GM12878 (cell line): ENCODE measurements at regions not wholly inside any gene's neighbourhood (a gene's known extent, or its start where the extent isn't known, plus 50 kb on each side); places are given as distances from the start of the nearest gene placed in this dataset.

Experiments used
- ATAC-seq: fragments of 200-7000 bp; cut with Tn5 transposase; 3 replicates; pipeline ENCODE4 v1.9.1; 2020; ENCODE audit warnings: mild to moderate bottlenecking, moderate library complexity
- BruUV-seq: library from RNA; stranded (reverse); fragments of 400-500 nt; replicated peaks from 2 replicates; lab custom pipeline; 2021; lab: Mats Ljungman, UMichigan
- CTCF ChIA-PET: fragments of 300-600 bp; sonication (Branson Sonifier 250); formaldehyde crosslinking; extraction: SDS; loops from one replicate; lab custom pipeline; 2021; ENCODE audit warnings: inconsistent platforms; lab: Yijun Ruan, JAX
- POLR2A ChIA-PET: fragments of 350-600 bp; formaldehyde crosslinking; extraction: SDS; loops from one replicate; lab custom pipeline; 2021; ENCODE audit warnings: inconsistent platforms; lab: Charles Lee
- RAD21 ChIA-PET: fragments of 300-600 bp; sonication (Branson Sonifier 250); formaldehyde crosslinking; loops from one replicate; lab custom pipeline; 2023; ENCODE audit warnings: antibody characterized with exemption; ENCODE audit not compliant: unreplicated experiment; lab: Charles Lee
- SMC1A ChIA-PET: fragments of 300-600 bp; sonication (Branson Sonifier 250); formaldehyde crosslinking; loops from one replicate; lab custom pipeline; 2023; ENCODE audit not compliant: unreplicated experiment, uncharacterized antibody; lab: Charles Lee
- DNase-seq: peaks from one replicate; pipeline ENCODE4 v3.0.0-alpha.2; 2011; ENCODE audit warnings: low read depth, low spot score
- FAIRE-seq: peaks from 3 replicates; lab custom pipeline; 2011; peaks lifted over from hg19 to GRCh38; lab: Jason Lieb, UNC
- H2AFZ ChIP-seq: 2 replicates; pipeline ENCODE4 v1.6.0; 2011; ENCODE audit warnings: low read depth, low read length, control low read depth; ENCODE audit not compliant: control insufficient read depth
- H3K27ac ChIP-seq: 2 replicates; pipeline ENCODE4 v1.5.1; 2011; ENCODE audit warnings: control low read depth; ENCODE audit not compliant: control insufficient read depth, insufficient read depth
- H3K27me3 ChIP-seq, 2 experiments: replicated peaks in 1 of 2; 2 replicates each; pipeline versions ENCODE4 v1.6.0 to v1.6.1; 2011; ENCODE audit warnings: low read length in 1 of 2; ENCODE audit not compliant: control insufficient read depth in 2 of 2, insufficient read depth in 2 of 2
- H3K36me3 ChIP-seq, 2 experiments: 2 replicates each; pipeline ENCODE4 v1.5.1; 2011; ENCODE audit warnings: low read length in 1 of 2; ENCODE audit not compliant: control insufficient read depth in 2 of 2, insufficient read depth in 2 of 2
- H3K4me1 ChIP-seq: 2 replicates; pipeline ENCODE4 v1.6.1; 2011; ENCODE audit warnings: mild to moderate bottlenecking, low read length, moderate library complexity, mixed read lengths; ENCODE audit not compliant: control insufficient read depth, insufficient read depth
- H3K4me2 ChIP-seq: 2 replicates; pipeline ENCODE4 v1.6.0; 2011; ENCODE audit warnings: control low read depth; ENCODE audit not compliant: control insufficient read depth, insufficient read depth
- H3K4me3 ChIP-seq: fragments of 200-600 bp; sonication (generic); 2 replicates; pipeline ENCODE4 v1.5.1; 2016
- H3K79me2 ChIP-seq: 2 replicates; pipeline ENCODE4 v1.6.0; 2011; ENCODE audit warnings: low read length; ENCODE audit not compliant: control insufficient read depth, insufficient read depth
- H3K9ac ChIP-seq: 2 replicates; pipeline ENCODE4 v1.8.0; 2011; ENCODE audit warnings: low read length, control low read depth, mixed read lengths; ENCODE audit not compliant: control insufficient read depth, insufficient read depth
- H3K9me3 ChIP-seq: replicated peaks from 3 replicates; pipeline ENCODE4 v1.5.1; 2011; ENCODE audit warnings: mild to moderate bottlenecking, low read length; ENCODE audit not compliant: control insufficient read depth, insufficient read depth
- H4K20me1 ChIP-seq: 2 replicates; pipeline ENCODE4 v1.6.0; 2011; ENCODE audit not compliant: control insufficient read depth, insufficient read depth
- CBFB ChIP-seq: IDR thresholded peaks from 2 replicates; pipeline ENCODE4 v1.6.1; 2016; ENCODE audit warnings: antibody characterized with exemption, low read depth
- MEF2B ChIP-seq: fragments of 450-650 bp; IDR thresholded peaks from 2 replicates; pipeline ENCODE4 v1.6.1; 2018; ENCODE audit warnings: mild to moderate bottlenecking, moderate library complexity; ENCODE audit not compliant: partially characterized antibody, poor library complexity, severe bottlenecking
- SP1 ChIP-seq: IDR thresholded peaks from one replicate; pipeline ENCODE4 v1.6.1; 2011; ENCODE audit warnings: low read depth, low read length
- SREBF2 ChIP-seq: IDR thresholded peaks from 2 replicates; pipeline ENCODE4 v1.6.1; 2012; ENCODE audit warnings: mild to moderate bottlenecking, low read length
- ZNF274 ChIP-seq: IDR thresholded peaks from one replicate; pipeline ENCODE4 v1.8.0; 2011; ENCODE audit not compliant: insufficient read length, insufficient read depth
- WGBS: methylation state at CpG from one replicate; pipeline ENCODE4 v1.1.6; 2016; ENCODE audit warnings: low lambda C conversion rate; ENCODE audit not compliant: insufficient replicate concordance, insufficient coverage; ENCODE audit errors: missing lambda C conversion rate; 5-methylcytosine and 5-hydroxymethylcytosine counted together
- in situ Hi-C: fragments of 300-500 bp; cut with MboI; formaldehyde crosslinking; loops from 9 replicates; pipeline ENCODE4 v1.14.3; 2018; ENCODE audit warnings: mixed read lengths
- intact Hi-C: fragments of 100-400 bp; cut with micrococcal nuclease; formaldehyde crosslinking; loops from one replicate; pipeline ENCODE4 v1.14.2; 2022; ENCODE audit not compliant: unreplicated experiment

DNA sequence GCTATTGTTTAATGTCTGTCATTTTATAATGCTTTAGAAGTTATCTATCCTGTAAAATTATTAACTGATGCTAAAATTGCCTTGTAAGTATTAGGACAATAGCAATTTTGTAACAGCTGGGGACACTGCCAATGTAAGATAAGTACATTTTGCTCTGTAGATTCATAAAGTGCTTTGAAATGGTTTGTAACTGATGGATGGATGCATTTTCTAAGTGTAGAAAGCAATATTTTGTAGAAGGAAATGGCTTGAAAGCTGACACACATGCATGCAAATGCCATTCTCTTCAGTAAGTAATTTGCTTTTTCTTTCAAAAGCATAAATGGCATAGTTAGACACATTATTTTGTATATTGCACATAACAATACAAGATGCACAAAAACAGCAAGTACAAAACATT, 129.8 kb downstream of the FOXG1 start:
- in situ Hi-C loops = no loop called here
- SMC1A ChIA-PET = no interaction called here
- Histone ChIP-seq H3K9me3 (no peaks in the 10 kb centered on the region), H3K36me3 (no peaks in the 10 kb centered on the region), H2AFZ (no peak overlapping the region), H3K4me1 (no peaks in the 10 kb centered on the region), H4K20me1 (no peaks in the 10 kb centered on the region), H3K79me2 (no peaks in the 10 kb centered on the region), H3K27me3 (no peaks in the 10 kb centered on the region), H3K4me3 (no peak overlapping the region), H3K27ac (no peak overlapping the region), H3K4me2 (no peak overlapping the region), H3K9ac (no peak overlapping the region)
- POLR2A ChIA-PET = no interaction called here
- DNase-seq = no peak
- ATAC-seq = no peak
- BruUV-seq = no TSS peak
- RAD21 ChIA-PET = no interaction called here
- no peak for FAIRE-seq
- intact Hi-C loops = no loop called here
- CTCF ChIA-PET = no interaction called here
- no peak for TF ChIP-seq SREBF2

DNA sequence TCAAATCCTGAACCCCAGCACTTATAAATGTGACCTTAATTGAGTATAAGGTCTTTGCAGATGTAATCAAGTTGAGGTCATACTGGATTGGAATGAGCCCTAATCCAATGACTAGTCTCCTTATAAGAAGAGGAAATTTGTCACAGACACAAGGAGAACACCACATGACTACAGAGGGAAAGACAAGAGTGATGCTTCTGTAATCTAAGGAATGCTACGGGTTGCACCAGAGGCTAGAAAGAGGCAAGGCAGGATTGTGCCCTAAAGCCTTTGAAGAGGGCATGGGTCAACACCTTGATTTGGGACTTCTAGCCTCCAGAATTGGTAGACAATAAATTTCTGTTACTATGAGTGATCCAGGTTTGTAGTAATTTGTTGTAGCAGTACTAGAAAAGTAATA, 135.0 kb downstream of the FOXG1 start:
- CTCF ChIA-PET = no interaction called here
- no peak for DNase-seq
- Histone ChIP-seq H3K27me3 (no peaks in the 10 kb centered on the region), H3K4me3 (no peak overlapping the region), H3K9me3 (no peaks in the 10 kb centered on the region), H3K36me3 (no peaks in the 10 kb centered on the region), H3K4me1 (no peaks in the 10 kb centered on the region), H3K9ac (no peak overlapping the region), H3K27ac (no peak overlapping the region), H3K79me2 (no peaks in the 10 kb centered on the region), H3K4me2 (no peak overlapping the region), H2AFZ (no peak overlapping the region), H4K20me1 (no peaks in the 10 kb centered on the region)
- ATAC-seq = no peak
- intact Hi-C loops (no loop called here), in situ Hi-C loops (no loop called here)
- 53% methylated on average over 1 of the region's 1 CpG for WGBS
- RAD21 ChIA-PET = no interaction called here
- BruUV-seq = no TSS peak
- POLR2A ChIA-PET = no interaction called here
- TF ChIP-seq SP1 (no peak), SREBF2 (no peak), CBFB (no peak), ZNF274 (no peak), MEF2B (no peak)
- TF ChIP-seq, all 136 proteins: peak for 0
- SMC1A ChIA-PET = no interaction called here
- no peak for FAIRE-seq
